ENCODE measurements at regions not wholly inside any gene's neighbourhood (a gene's known extent, or its start where the extent isn't known, plus 50 kb on each side); places are given as distances from the start of the nearest gene placed in this dataset.

DNA sequence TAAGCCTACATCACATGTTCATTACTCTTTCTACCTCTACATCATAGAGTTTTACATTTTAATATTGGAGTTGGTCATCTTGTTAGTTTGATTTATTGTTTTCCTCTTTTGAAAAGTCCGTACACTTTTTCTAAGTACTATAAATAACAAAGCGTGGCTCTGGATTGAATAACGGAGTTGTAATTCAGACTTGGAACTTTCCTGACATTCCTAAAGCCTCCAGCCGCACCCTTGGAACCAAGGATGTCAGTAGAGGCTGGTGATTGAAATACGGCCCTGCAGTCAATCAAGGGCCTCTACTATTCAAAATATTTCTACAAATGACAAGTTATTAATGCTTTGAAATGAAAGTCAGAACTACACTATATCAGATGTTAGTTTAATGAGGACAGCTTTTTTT lies 301.9 kb upstream of the TBX18 start:
- Mint-ChIP-seq H3K4me1 (ENCODE audit: low read depth) (no peaks in the 10 kb centered on the region), H3K36me3 (ENCODE audit: low read depth) (no peaks in the 10 kb centered on the region), H3K27ac (no peak overlapping the region), H3K27me3 (no peaks in the 10 kb centered on the region), H3K4me3 (no peak overlapping the region), H3K9me3 (peaks cover 3% of the 10 kb centered on the region)
- Histone ChIP-seq H3K9me3 (ENCODE audit: control insufficient read depth in 1 of 2, insufficient read depth in 1 of 2, low read length in 2 of 2) (peaks cover 0 to 5% of the 10 kb centered on the region in 2 experiments), H3K27ac (ENCODE audit: low read depth in 1 of 2, low read length in 2 of 2) (no peak overlapping the region), H3K4me1 (ENCODE audit: insufficient read depth, low read length) (no peaks in the 10 kb centered on the region), H3K27me3 (ENCODE audit: control insufficient read depth in 1 of 2, insufficient read depth in 2 of 2, low read length in 2 of 2) (no peaks in the 10 kb centered on the region), H3K36me3 (ENCODE audit: insufficient read depth, low read length) (no peaks in the 10 kb centered on the region), H3K4me3 (ENCODE audit: low read length) (no peak overlapping the region)
- DNase-seq (no peak), ATAC-seq (ENCODE audit: poor library complexity) (no peak)
- TF ChIP-seq, protein P1, sequence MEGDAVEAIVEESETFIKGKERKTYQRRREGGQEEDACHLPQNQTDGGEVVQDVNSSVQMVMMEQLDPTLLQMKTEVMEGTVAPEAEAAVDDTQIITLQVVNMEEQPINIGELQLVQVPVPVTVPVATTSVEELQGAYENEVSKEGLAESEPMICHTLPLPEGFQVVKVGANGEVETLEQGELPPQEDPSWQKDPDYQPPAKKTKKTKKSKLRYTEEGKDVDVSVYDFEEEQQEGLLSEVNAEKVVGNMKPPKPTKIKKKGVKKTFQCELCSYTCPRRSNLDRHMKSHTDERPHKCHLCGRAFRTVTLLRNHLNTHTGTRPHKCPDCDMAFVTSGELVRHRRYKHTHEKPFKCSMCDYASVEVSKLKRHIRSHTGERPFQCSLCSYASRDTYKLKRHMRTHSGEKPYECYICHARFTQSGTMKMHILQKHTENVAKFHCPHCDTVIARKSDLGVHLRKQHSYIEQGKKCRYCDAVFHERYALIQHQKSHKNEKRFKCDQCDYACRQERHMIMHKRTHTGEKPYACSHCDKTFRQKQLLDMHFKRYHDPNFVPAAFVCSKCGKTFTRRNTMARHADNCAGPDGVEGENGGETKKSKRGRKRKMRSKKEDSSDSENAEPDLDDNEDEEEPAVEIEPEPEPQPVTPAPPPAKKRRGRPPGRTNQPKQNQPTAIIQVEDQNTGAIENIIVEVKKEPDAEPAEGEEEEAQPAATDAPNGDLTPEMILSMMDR (IDR thresholded peaks at IDR 0.05), result no peak
- intact Hi-C loops (cut with DNase I, micrococcal nuclease), result loop anchor here in 1 of 2 experiments (10.0 kb wide), 1 partner anchor 231 kb away; no protein-coding TSS in a partner anchor
- POLR2A ChIA-PET, result no interaction called here
- CTCF ChIA-PET, result no interaction called here

DNA sequence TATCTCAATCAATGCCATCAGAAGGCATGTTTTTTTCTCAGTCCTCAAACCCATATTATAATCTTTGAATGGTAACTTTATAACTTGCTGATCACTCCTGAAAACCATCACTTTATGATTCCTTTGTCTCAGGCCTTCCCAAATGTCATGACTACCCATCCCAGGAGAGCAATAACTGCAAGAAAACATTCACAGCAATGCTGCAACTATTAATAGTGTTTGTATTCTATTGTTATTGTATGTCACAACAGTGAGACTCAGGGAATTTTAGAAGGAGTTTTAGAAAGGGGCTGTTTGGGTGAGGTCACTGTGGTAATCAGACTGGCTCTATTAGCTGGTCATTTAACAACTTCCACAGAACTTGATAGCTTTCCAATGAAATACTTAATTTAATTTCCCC lies 301.4 kb upstream of the TBX18 start:
- Mint-ChIP-seq H3K9me3 (peaks cover 6% of the 10 kb centered on the region), H3K36me3 (ENCODE audit: low read depth) (no peaks in the 10 kb centered on the region), H3K27me3 (no peaks in the 10 kb centered on the region), H3K27ac (no peak overlapping the region), H3K4me3 (no peak overlapping the region), H3K4me1 (ENCODE audit: low read depth) (no peaks in the 10 kb centered on the region)
- Histone ChIP-seq H3K27me3 (ENCODE audit: control insufficient read depth in 1 of 2, insufficient read depth in 2 of 2, low read length in 2 of 2) (no peaks in the 10 kb centered on the region), H3K4me1 (ENCODE audit: insufficient read depth, low read length) (no peaks in the 10 kb centered on the region), H3K36me3 (ENCODE audit: insufficient read depth, low read length) (no peaks in the 10 kb centered on the region), H3K9me3 (ENCODE audit: control insufficient read depth in 1 of 2, insufficient read depth in 1 of 2, low read length in 2 of 2) (peaks cover 0 to 5% of the 10 kb centered on the region in 2 experiments), H3K27ac (ENCODE audit: low read depth in 1 of 2, low read length in 2 of 2) (no peak overlapping the region), H3K4me3 (ENCODE audit: low read length) (no peak overlapping the region)
- intact Hi-C loops (cut with DNase I, micrococcal nuclease), result loop anchor here in 1 of 2 experiments (10.0 kb wide), 1 partner anchor 231 kb away; no protein-coding TSS in a partner anchor
- ATAC-seq (ENCODE audit: poor library complexity), result no peak
- no peak for DNase-seq
- CTCF ChIA-PET, result no interaction called here
- TF ChIP-seq, protein P1 (IDR thresholded peaks at IDR 0.05), result no peak
- POLR2A ChIA-PET, result no interaction called here

DNA sequence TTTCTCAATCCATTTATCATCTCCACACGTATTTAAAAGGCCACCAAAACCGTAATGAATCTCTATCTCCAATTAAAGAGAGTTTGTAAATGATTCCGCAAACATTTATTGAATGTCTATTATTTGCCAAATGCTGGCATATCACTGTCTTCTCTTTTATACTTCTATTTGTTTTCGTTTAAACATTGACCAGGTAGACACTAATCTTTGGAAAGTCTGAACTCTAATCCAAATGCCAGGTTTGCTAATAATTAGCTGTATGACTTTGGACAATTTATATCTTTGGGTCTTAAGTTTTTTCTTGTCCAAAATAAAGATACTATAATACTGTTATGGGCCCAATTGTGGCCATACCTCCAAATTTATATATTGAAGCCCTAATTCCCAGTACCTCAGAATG lies 299.2 kb upstream of the TBX18 start:
- Mint-ChIP-seq H3K27me3 (no peaks in the 10 kb centered on the region), H3K9me3 (peaks cover 7% of the 10 kb centered on the region), H3K4me1 (ENCODE audit: low read depth) (no peaks in the 10 kb centered on the region), H3K36me3 (ENCODE audit: low read depth) (no peaks in the 10 kb centered on the region), H3K4me3 (no peak overlapping the region), H3K27ac (no peak overlapping the region)
- H3K27me3 ChIP-seq (ENCODE audit: control insufficient read depth in 1 of 2, insufficient read depth in 2 of 2, low read length in 2 of 2), result no peaks in the 10 kb centered on the region
- POLR2A ChIA-PET, result no interaction called here
- H3K4me3 ChIP-seq (ENCODE audit: low read length), result no peak overlapping the region
- TF ChIP-seq, protein P1 (IDR thresholded peaks at IDR 0.05), result no peak
- CTCF ChIA-PET, result no interaction called here
- H3K27ac ChIP-seq (ENCODE audit: low read depth in 1 of 2, low read length in 2 of 2), result no peak overlapping the region
- intact Hi-C loops (cut with DNase I, micrococcal nuclease), result loop anchor here in 1 of 2 experiments (10.0 kb wide), 1 partner anchor 229 kb away; no protein-coding TSS in a partner anchor
- ATAC-seq (ENCODE audit: poor library complexity) (no peak), DNase-seq (no peak)
- peaks cover 0 to 5% of the 10 kb centered on the region in 2 experiments for H3K9me3 ChIP-seq (ENCODE audit: control insufficient read depth in 1 of 2, insufficient read depth in 1 of 2, low read length in 2 of 2)
- no peaks in the 10 kb centered on the region for H3K36me3 ChIP-seq (ENCODE audit: insufficient read depth, low read length)
- H3K4me1 ChIP-seq (ENCODE audit: insufficient read depth, low read length), result no peaks in the 10 kb centered on the region

Measured in CD4-positive, alpha-beta T cell (primary cell).